Mucosa of stomach (tissue), 1 donor: ENCODE measurements at regions not wholly inside any gene's neighbourhood (a gene's known extent, or its start where the extent isn't known, plus 50 kb on each side); places are given as distances from the start of the nearest gene placed in this dataset.

Source experiments
- H3K27me3 ChIP-seq: one replicate; pipeline ENCODE4 v1.7.0; 2013; ENCODE audit warnings: mild to moderate bottlenecking, low read length; ENCODE audit not compliant: control insufficient read depth, insufficient read depth
- H3K36me3 ChIP-seq: one replicate; pipeline ENCODE4 v1.7.0; 2013; ENCODE audit warnings: low read length; ENCODE audit not compliant: control insufficient read depth, insufficient read depth
- H3K4me1 ChIP-seq: one replicate; pipeline ENCODE4 v1.7.0; 2013; ENCODE audit warnings: mild to moderate bottlenecking, low read length; ENCODE audit not compliant: control insufficient read depth, insufficient read depth
- H3K4me3 ChIP-seq: one replicate; pipeline ENCODE4 v1.7.0; 2013; ENCODE audit warnings: low read length
- H3K9ac ChIP-seq: one replicate; pipeline ENCODE4 v1.7.0; 2013; ENCODE audit warnings: mild to moderate bottlenecking, low read length, moderate library complexity
- H3K9me3 ChIP-seq: one replicate; pipeline ENCODE4 v1.7.0; 2013; ENCODE audit warnings: mild to moderate bottlenecking, low read length, moderate library complexity; ENCODE audit not compliant: control insufficient read depth
- donor health status: Pancreatic carcinoma.

- no peak overlapping the region for H3K9ac ChIP-seq
- no peak overlapping the region for H3K4me3 ChIP-seq
- H3K27me3 ChIP-seq: no peaks in the 10 kb centered on the region
- no peaks in the 10 kb centered on the region for H3K36me3 ChIP-seq
- no peaks in the 10 kb centered on the region for H3K4me1 ChIP-seq
- H3K9me3 ChIP-seq: no peaks in the 10 kb centered on the region
Observed at GRCh38 chr17:33806631-33807030, 448.5 kb upstream of the CCL2 start.

- Histone ChIP-seq H3K4me3 (no peak overlapping the region), H3K36me3 (no peaks in the 10 kb centered on the region), H3K27me3 (no peaks in the 10 kb centered on the region), H3K9me3 (no peaks in the 10 kb centered on the region), H3K9ac (no peak overlapping the region), H3K4me1 (no peaks in the 10 kb centered on the region)
Observed at GRCh38 chr17:33809748-33810147, 445.3 kb upstream of the CCL2 start.

- Histone ChIP-seq H3K4me1 (no peaks in the 10 kb centered on the region), H3K9ac (no peak overlapping the region), H3K36me3 (no peaks in the 10 kb centered on the region), H3K4me3 (no peak overlapping the region), H3K27me3 (no peaks in the 10 kb centered on the region), H3K9me3 (no peaks in the 10 kb centered on the region)
Observed at GRCh38 chr17:33811004-33811760, 443.9 kb upstream of the CCL2 start.

GRCh38 chr17:33811984-33812577 lies 443.0 kb upstream of the CCL2 start:
- Histone ChIP-seq H3K4me3 (no peak overlapping the region), H3K9ac (no peak overlapping the region), H3K27me3 (no peaks in the 10 kb centered on the region), H3K36me3 (no peaks in the 10 kb centered on the region), H3K4me1 (no peaks in the 10 kb centered on the region), H3K9me3 (no peaks in the 10 kb centered on the region)

- H3K4me1 ChIP-seq: no peaks in the 10 kb centered on the region
- no peaks in the 10 kb centered on the region for H3K27me3 ChIP-seq
- H3K36me3 ChIP-seq: no peaks in the 10 kb centered on the region
- no peak overlapping the region for H3K4me3 ChIP-seq
- no peak overlapping the region for H3K9ac ChIP-seq
- no peaks in the 10 kb centered on the region for H3K9me3 ChIP-seq
Observed at GRCh38 chr17:33814852-33815251, 440.2 kb upstream of the CCL2 start.

- Histone ChIP-seq H3K9me3 (no peaks in the 10 kb centered on the region), H3K36me3 (no peaks in the 10 kb centered on the region), H3K9ac (no peak overlapping the region), H3K4me3 (no peak overlapping the region), H3K4me1 (no peaks in the 10 kb centered on the region), H3K27me3 (no peaks in the 10 kb centered on the region)
Observed at GRCh38 chr17:33816036-33816435, 439.0 kb upstream of the CCL2 start.

- no peaks in the 10 kb centered on the region for H3K27me3 ChIP-seq
- no peaks in the 10 kb centered on the region for H3K4me1 ChIP-seq
- no peak overlapping the region for H3K4me3 ChIP-seq
- no peaks in the 10 kb centered on the region for H3K9me3 ChIP-seq
- no peaks in the 10 kb centered on the region for H3K36me3 ChIP-seq
- H3K9ac ChIP-seq: no peak overlapping the region
Observed at GRCh38 chr17:33816842-33817617, 438.1 kb upstream of the CCL2 start.

- Histone ChIP-seq H3K27me3 (no peaks in the 10 kb centered on the region), H3K4me1 (no peaks in the 10 kb centered on the region), H3K9me3 (no peaks in the 10 kb centered on the region), H3K9ac (no peak overlapping the region), H3K36me3 (no peaks in the 10 kb centered on the region), H3K4me3 (no peak overlapping the region)
Observed at GRCh38 chr17:33819539-33819938, 435.5 kb upstream of the CCL2 start.

- Histone ChIP-seq H3K9me3 (no peaks in the 10 kb centered on the region), H3K27me3 (no peaks in the 10 kb centered on the region), H3K36me3 (no peaks in the 10 kb centered on the region), H3K4me1 (no peaks in the 10 kb centered on the region), H3K9ac (no peak overlapping the region), H3K4me3 (no peak overlapping the region)
Observed at GRCh38 chr17:33832262-33832661, 422.8 kb upstream of the CCL2 start.

- no peaks in the 10 kb centered on the region for H3K4me1 ChIP-seq
- no peaks in the 10 kb centered on the region for H3K36me3 ChIP-seq
- H3K4me3 ChIP-seq: no peak overlapping the region
- H3K27me3 ChIP-seq: no peaks in the 10 kb centered on the region
- no peaks in the 10 kb centered on the region for H3K9me3 ChIP-seq
- H3K9ac ChIP-seq: no peak overlapping the region
Observed at GRCh38 chr17:33837281-33837680, 417.8 kb upstream of the CCL2 start.

- no peaks in the 10 kb centered on the region for H3K4me1 ChIP-seq
- no peaks in the 10 kb centered on the region for H3K9me3 ChIP-seq
- H3K36me3 ChIP-seq: no peaks in the 10 kb centered on the region
- H3K9ac ChIP-seq: no peak overlapping the region
- no peaks in the 10 kb centered on the region for H3K27me3 ChIP-seq
- H3K4me3 ChIP-seq: no peak overlapping the region
Observed at GRCh38 chr17:33838281-33838680, 416.8 kb upstream of the CCL2 start.

- H3K27me3 ChIP-seq: no peaks in the 10 kb centered on the region
- H3K36me3 ChIP-seq: no peaks in the 10 kb centered on the region
- no peaks in the 10 kb centered on the region for H3K9me3 ChIP-seq
- no peak overlapping the region for H3K9ac ChIP-seq
- H3K4me1 ChIP-seq: no peaks in the 10 kb centered on the region
- H3K4me3 ChIP-seq: no peak overlapping the region
Observed at GRCh38 chr17:33847900-33848299, 407.2 kb upstream of the CCL2 start.
